ENCODE measurements at regions not wholly inside any gene's neighbourhood (a gene's known extent, or its start where the extent isn't known, plus 50 kb on each side); places are given as distances from the start of the nearest gene placed in this dataset.
A peak's percentile ranks its signal among the peaks of the same experiment; 100 is the strongest.

- Histone ChIP-seq H3K9me3 (no peaks in the 10 kb centered on the region), H3K36me3 (ENCODE audit: low read depth, missing control alignments) (no peaks in the 10 kb centered on the region), H3K4me3 (no peak overlapping the region), H3K27me3 (no peaks in the 10 kb centered on the region), H3K4me1 (no peaks in the 10 kb centered on the region), H3K27ac (no peak overlapping the region)
- TF ChIP-seq POLR2A (IDR thresholded peaks at IDR 0.05), result no peak
- TF ChIP-seq, protein P1, sequence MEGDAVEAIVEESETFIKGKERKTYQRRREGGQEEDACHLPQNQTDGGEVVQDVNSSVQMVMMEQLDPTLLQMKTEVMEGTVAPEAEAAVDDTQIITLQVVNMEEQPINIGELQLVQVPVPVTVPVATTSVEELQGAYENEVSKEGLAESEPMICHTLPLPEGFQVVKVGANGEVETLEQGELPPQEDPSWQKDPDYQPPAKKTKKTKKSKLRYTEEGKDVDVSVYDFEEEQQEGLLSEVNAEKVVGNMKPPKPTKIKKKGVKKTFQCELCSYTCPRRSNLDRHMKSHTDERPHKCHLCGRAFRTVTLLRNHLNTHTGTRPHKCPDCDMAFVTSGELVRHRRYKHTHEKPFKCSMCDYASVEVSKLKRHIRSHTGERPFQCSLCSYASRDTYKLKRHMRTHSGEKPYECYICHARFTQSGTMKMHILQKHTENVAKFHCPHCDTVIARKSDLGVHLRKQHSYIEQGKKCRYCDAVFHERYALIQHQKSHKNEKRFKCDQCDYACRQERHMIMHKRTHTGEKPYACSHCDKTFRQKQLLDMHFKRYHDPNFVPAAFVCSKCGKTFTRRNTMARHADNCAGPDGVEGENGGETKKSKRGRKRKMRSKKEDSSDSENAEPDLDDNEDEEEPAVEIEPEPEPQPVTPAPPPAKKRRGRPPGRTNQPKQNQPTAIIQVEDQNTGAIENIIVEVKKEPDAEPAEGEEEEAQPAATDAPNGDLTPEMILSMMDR (IDR thresholded peaks at IDR 0.05), result no peak
- DNase-seq, result no peak
- 75 to 91% methylated on average over 4 of the region's 4 CpGs for WGBS, 2 donors
- intact Hi-C loops (cut with DNase I; ENCODE audit: low total_unique reads), result no loop called here
Observed at GRCh38 chr4:26044983-26045382, 131.0 kb downstream of the SMIM20 start.

GRCh38 chr4:26047795-26048194, 133.8 kb downstream of the SMIM20 start:
- TF ChIP-seq, protein P1 (IDR thresholded peaks at IDR 0.05), result no peak
- TF ChIP-seq POLR2A (IDR thresholded peaks at IDR 0.05), result no peak
- WGBS, 2 donors, result 93 to 97% methylated on average over 5 of the region's 5 CpGs
- Histone ChIP-seq H3K36me3 (ENCODE audit: low read depth, missing control alignments) (no peaks in the 10 kb centered on the region), H3K27me3 (no peaks in the 10 kb centered on the region), H3K4me3 (no peak overlapping the region), H3K27ac (no peak overlapping the region), H3K9me3 (no peaks in the 10 kb centered on the region), H3K4me1 (no peaks in the 10 kb centered on the region)
- DNase-seq, result no peak
- intact Hi-C loops (cut with DNase I; ENCODE audit: low total_unique reads), result no loop called here

DNA sequence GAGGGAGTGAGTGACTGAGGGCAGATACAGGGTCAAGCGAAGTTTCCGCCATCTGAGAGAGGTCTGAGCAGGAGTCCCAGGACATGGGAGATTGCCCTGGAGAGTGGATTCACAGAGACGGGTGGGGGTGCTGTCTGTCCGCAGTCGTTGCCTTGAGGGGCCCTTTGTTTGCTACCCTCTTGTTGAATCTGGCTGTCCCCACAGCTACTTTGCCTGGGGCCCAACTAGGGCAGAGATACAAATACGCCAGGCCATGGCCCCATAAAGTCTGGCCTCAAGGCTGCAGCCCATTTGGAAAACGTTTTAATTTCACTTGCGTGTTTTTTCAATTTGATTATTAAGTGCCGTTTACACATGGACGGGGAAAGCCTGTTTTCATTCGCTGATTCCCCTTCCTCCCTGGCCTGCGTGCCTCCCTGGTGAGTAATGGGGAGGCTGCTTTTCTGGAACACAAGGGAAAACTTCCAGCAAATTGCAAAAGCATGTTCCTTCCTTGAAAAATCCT, 134.4 kb downstream of the SMIM20 start:
- TF ChIP-seq, protein P1 (IDR thresholded peaks at IDR 0.05), result no peak
- TF ChIP-seq POLR2A (IDR thresholded peaks at IDR 0.05), result no peak
- no peaks in the 10 kb centered on the region for H3K4me1 ChIP-seq
- peak overlapping the region in 1 of 2 donors; percentile 27 for H3K27ac ChIP-seq
- no peaks in the 10 kb centered on the region for H3K9me3 ChIP-seq
- intact Hi-C loops (cut with DNase I; ENCODE audit: low total_unique reads), result no loop called here
- no peaks in the 10 kb centered on the region for H3K36me3 ChIP-seq (ENCODE audit: low read depth, missing control alignments)
- H3K4me3 ChIP-seq, result no peak overlapping the region
- peak; percentile 62 for DNase-seq
- 50 to 69% methylated on average over 12 of the region's 12 CpGs for WGBS, 2 donors
- no peaks in the 10 kb centered on the region for H3K27me3 ChIP-seq

- no peak for DNase-seq
- H3K4me1 ChIP-seq, result no peaks in the 10 kb centered on the region
- no peak for TF ChIP-seq POLR2A (IDR thresholded peaks at IDR 0.05)
- TF ChIP-seq, protein P1 (IDR thresholded peaks at IDR 0.05), result no peak
Observed at GRCh38 chr4:26048950-26049349, 134.9 kb downstream of the SMIM20 start.

GRCh38 chr4:26049447-26049846, 135.4 kb downstream of the SMIM20 start:
- no peak for DNase-seq
- WGBS, 2 donors, result 90 to 92% methylated on average over 4 of the region's 4 CpGs
- Histone ChIP-seq H3K36me3 (ENCODE audit: low read depth, missing control alignments) (no peaks in the 10 kb centered on the region), H3K9me3 (no peaks in the 10 kb centered on the region), H3K27ac (no peak overlapping the region), H3K4me1 (no peaks in the 10 kb centered on the region), H3K4me3 (no peak overlapping the region), H3K27me3 (no peaks in the 10 kb centered on the region)
- no peak for TF ChIP-seq POLR2A (IDR thresholded peaks at IDR 0.05)
- TF ChIP-seq, protein P1 (IDR thresholded peaks at IDR 0.05), result no peak
- intact Hi-C loops (cut with DNase I; ENCODE audit: low total_unique reads), result no loop called here

More at GRCh38 chr4:26048950-26049349, 134.9 kb downstream of the SMIM20 start:
- H3K27ac ChIP-seq, result no peak overlapping the region
- H3K27me3 ChIP-seq, result no peaks in the 10 kb centered on the region
- intact Hi-C loops (cut with DNase I; ENCODE audit: low total_unique reads), result no loop called here
- 63 to 68% methylated on average over 9 of the region's 9 CpGs for WGBS, 2 donors
- H3K9me3 ChIP-seq, result no peaks in the 10 kb centered on the region
- no peak overlapping the region for H3K4me3 ChIP-seq
- H3K36me3 ChIP-seq (ENCODE audit: low read depth, missing control alignments), result no peaks in the 10 kb centered on the region

Measured in testis (tissue), 2 donors.